ENCODE measurements at regions not wholly inside any gene's neighbourhood (a gene's known extent, or its start where the extent isn't known, plus 50 kb on each side); places are given as distances from the start of the nearest gene placed in this dataset.

DNA sequence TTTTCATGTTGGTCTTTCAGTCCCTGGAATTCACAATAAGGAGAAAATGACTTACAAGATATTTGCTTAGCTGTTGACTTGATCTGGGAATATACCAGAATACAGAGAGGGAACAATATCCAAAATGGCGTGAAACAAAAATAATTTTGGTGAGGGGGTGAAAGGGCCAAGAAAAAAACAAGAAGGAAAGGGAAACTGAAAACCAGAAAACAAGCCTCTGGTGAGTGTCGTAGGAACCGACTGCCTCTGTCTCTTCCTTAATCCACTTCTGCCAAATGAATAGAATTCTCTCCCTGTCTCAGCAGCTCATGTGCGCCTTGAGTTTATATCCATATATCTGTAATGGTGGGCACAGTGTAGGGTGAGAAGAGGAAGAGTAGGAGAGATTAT lies 367.6 kb downstream of the ETS1 start:
- no peak for DNase-seq (ENCODE audit: low spot score)

DNA sequence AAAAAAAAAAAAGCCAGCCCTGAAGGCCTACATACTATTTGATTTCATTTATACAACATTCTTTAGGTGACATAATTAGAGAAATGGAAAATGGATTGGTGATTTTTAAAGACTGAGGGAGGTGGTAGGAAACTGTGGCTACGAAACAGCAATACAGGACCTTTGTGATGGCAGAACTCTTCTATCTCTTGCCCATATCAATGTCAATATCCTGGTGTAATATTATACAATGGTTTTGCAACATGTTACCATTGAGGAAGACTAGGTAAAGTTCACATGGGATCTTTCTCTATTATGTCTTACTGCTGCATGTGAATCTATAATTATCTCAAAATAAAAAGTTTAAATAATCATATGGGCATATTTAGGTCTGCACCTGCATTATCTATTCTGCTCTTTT lies 371.2 kb downstream of the ETS1 start:
- DNase-seq (ENCODE audit: low spot score), result no peak

DNA sequence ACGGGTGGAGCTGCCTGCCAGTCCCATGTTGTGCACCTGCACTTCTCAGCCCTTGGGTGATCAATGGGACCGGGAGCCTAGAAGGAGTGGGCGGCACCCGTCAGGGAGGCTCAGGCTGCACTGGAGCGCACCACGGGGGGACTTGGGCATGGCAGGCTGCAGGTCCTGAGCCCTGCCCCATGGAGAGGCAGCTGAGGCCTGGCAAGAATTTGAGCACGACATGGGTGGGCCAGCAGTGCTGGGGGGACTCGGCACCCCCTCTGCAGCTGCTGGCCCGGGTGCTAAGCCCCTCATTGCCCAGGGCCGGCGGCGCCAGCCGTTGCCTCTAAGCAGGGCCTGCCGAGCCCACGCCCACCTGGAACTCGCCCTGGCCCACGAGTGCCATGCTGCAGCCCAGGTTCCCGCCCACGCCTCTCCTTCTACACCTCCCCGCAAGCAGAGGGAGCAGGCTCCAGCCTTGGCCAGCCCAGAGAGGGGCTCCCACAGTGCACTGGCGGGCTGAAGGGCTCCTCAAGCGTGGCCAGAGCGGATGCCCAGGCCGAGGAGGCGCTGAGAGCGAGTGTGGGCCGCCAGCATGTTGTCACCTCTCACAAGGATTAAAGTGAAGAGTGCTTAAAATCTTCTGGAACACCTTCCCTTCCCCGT lies 372.0 kb downstream of the ETS1 start:
- DNase-seq (ENCODE audit: low spot score), result no peak

DNA sequence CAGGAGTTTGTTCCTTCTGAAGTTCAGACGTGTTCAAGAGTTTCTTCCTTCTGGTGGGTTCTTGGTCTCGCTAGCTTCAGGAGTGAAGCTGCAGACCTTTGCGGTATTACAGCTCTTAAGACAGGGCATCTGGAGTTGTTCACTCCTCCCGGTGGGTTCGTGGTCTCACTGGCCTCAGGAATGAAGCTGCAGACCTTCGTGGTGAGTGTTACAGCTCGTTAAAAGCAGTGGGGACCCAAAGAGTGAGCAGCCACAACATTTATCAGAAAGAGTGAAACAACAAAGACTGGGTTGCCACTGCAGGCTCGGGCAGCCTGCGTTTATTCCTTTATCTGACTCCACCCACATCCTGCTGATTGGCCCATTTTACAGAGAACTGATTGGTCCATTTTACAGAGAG lies 373.1 kb downstream of the ETS1 start:
- DNase-seq (ENCODE audit: low spot score), result no peak

DNA sequence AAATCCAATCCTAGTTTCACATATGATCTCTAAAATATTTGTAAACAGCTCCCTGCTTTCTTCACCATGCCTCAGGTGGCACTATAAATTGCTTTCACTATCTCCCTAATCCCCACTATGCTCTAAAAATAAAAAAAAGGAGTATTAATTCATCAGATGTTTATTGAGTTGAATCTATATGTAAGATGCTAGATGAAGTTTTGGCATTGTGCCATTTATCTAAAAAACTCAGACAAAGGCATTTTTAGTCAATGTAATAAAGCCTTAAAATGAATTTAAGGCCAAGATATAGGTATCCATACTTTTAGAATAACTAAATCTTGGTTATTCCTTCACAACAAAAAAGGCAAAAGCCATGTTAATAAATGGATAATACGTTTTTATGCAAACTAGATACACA lies 373.9 kb downstream of the ETS1 start:
- DNase-seq (ENCODE audit: low spot score), result no peak

DNA sequence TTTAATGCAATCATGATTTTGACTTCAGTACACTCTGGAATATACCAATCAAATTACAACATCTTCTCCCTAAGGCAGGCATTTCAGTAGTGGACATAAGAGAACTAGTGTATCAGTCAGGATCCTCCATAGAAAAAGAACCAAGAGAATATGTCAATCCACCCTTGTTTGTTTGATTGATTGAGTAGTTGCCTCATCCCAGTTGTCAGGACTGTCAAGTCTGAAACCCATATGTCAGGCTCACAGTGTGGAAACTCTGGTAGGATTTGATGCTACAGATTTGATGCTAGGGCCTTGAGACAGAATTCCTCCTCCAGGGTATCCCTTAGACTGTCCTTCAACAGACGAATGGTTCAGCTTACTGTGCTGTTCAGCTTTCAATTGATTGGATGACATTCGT lies 375.0 kb downstream of the ETS1 start:
- DNase-seq (ENCODE audit: low spot score), result no peak

DNA sequence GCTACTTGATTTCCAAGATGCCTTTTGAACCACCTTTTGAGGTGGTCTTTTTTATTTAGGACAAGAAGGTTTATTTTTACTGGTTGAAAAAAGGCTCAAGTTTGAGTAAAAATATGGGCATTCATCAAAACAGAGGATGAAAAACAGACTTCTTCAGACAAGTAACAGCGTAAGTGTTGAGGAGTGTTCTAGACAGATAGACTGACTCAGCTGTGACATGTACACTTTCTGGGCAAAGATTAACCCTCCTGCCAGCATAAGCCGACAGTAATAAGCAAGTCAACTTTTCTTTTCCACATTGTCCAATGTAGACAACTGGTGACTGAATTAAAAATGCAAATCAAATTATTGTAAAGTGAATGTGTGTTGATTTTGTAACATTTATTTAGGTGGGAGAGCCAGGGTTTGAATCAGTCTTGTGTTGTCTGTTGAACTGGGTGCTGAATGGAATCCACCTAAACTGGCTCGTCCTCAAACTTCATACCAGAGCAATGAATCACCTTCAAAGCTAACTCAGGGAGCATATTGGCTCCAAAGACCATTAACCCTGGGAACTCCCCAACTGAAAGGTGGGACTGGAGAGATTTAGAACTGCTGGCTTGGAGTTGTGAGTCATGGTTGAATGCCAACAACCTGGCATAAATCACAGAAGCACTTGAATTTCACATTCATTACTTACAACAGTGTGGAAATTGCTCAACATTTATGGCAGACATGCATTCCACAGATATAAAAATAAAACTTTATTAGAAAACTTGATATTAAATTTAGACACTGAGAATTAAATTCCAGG lies 377.0 kb downstream of the ETS1 start:
- DNase-seq (ENCODE audit: low spot score), result peak; percentile 96

DNA sequence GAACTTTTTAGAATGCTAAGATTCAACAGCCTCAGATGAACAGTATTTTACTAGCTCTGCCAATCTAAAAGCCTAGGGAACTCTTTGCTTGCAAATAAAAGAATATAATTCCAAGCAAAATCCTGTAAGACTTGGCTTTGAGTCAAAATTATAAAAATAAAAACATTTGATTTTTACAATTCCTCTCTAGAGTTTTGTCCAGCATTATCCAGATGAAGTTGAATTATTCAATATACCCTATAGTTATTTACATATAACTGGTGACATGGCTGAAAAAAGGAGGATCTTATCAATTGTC lies 378.3 kb downstream of the ETS1 start:
- no peak for DNase-seq (ENCODE audit: low spot score)

DNA sequence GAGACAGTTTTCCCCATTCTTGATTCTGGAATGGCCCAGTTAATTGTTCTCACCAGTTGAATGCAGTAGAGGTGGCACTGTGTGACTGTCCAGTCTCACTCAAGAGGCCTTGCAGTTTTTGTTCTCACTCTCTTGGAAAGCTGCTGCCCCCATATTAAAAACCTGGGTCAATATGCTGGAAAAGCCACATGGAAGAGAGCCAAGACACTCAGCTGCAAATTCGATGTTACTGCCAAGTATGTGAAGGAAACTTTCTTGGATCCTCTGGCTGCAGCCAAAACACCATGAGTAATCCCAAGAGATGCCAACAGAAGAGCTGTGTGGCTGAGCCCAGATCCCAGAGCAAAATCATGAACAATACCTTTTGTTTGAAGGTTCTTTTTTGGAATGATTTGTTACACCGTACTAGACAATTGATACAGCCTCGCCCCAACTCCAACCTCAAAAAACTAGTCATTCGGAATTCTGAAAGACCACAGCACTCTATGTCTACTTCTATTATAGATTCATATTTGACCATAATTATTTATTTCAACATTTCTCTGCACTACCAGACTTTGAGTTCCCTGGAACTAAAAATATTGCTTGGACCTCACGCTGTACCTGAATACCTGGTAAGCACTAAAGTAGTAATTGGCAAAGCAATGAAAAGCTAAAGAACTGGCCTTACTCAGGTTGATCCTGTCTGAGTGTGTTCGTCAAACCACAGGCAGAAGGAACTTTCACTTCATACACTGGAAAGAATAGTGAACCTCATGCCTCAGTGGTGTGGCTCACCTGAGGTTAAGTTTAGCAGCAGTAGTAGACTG lies 378.8 kb downstream of the ETS1 start:
- peak; percentile 12 for DNase-seq (ENCODE audit: low spot score)

DNA sequence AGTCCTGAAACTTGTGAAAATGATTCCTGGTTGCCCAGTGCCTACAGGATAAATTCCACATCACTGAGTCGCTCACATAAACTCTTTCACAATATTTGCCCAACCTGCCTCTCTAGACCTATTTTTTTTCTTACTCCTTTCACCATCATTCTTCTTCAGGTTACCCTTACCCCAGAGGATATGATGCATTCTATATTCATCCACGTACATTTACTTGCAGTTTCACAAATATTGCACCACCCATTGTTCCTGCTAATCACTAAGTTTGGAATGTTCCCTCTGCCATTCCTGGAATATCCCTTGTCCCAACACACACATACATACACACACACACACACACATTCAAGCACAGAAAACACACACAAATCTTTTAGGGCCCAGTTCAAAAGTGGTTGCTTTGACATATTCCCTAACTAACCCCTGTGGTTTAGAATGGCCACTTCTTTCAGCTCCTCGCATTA lies 379.5 kb downstream of the ETS1 start:
- DNase-seq (ENCODE audit: low spot score), result peak; percentile 69

DNA sequence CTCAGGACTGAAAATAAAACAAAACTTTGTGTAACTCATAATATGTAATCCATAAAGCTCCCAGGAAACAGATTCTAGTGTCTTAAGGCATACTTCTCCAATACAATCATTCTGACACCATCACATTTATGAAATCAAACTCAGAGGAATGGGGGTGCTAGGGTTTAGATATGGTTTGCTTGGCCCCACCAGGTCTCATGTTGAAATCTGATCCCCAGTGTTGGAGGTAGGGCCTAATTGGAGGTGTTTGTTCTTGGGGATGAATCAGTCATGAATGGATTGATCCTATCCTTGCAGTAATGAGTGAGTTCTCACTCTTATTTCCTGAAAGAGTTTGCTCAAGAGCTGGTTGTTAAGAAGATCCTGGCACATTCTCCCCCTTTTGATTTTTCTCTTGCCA lies 380.9 kb downstream of the ETS1 start:
- no peak for DNase-seq (ENCODE audit: low spot score)

DNA sequence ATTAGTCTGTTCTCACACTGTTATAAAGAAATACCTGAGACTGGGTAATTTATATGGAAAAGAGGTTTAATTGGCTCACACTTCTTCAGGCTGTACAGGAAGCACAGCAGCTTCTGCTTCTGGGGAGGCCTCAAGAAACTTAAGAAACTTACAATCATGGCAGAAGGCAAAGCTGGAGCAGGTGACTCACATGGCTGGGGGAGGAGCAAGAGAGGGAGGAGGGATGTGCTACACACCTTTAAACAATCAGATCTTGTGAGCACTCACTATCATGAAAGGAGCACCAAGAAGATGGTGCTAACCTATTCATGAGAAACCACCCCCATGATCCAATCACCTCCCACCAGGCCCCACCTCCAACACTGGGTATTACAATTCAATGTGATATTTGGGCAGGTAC lies 381.6 kb downstream of the ETS1 start:
- no peak for DNase-seq (ENCODE audit: low spot score)

DNA sequence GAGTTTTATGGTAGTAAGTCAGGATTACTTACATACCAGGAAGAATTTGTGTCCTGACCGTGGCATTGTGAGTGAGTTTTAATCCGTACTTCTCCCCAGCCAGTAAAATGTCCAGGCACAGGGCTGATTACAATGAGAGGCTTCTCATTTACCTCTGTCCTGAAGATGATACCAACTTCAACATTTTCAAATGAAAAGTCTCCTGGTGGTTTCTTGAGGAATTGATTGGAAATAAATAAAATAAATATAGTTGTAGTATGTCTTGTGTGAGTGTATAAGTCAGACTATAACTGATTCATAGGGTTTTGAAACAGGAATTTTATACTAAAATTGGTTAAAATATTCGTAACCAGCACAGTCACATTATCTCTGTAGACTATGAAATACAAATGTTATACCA lies 382.5 kb downstream of the ETS1 start:
- no peak for DNase-seq (ENCODE audit: low spot score)

DNA sequence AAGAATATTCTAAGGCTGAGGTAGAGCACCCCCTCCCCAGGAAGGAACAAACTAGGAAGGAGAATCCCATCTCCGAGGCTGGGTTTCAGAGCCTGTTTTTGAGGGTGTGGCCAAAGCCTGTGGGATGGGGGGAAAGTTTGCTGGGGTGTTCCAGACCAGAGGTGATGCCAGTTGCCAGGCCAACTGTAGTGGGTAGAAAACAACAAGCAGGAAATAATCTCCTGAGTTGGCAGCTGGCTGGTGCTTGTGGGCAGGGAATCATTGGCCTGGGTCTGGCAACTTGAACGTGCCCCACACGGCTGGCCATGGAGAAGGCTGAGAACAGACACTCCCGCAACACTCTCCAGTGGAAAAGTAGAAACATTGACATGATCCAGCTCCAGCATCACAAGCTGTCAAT lies 385.6 kb downstream of the ETS1 start:
- no peak for DNase-seq (ENCODE audit: low spot score)

DNA sequence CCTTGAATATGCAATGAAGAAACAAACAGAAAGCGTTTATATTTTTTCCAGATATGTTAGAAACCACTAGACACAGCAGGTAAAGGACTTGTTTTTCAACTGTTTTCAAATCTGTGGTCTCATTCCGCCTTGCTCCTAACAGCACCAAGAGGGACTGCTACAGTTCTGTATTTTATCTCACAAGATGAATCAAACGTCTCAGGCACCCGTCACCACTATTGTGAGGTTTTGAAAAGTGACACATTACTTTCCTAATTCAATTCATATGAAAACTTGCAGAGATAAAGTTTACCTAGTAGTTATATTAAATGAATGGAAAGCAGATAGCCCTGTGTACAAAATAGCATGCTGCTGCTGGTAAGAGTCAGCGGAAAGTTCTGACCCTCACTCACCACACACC lies 386.3 kb downstream of the ETS1 start:
- DNase-seq (ENCODE audit: low spot score), result no peak

DNA sequence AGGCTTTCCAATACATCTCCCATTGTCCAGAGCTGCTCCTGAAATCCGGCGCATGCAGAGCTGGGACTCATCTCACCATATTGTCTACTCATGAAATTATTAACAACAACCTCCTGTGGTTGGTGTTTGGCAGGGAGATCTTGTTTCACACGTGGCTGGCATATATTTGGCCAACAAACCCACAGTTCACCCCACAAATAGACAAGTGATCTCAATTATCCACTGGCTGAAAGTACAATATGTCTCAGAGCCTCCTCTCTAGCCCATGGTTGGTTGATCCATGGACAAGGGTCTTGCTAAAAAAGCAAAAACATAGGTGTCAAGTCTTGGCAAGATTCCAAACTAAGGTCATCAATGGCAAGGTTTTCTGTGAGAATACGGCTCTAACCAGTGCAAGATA lies 386.9 kb downstream of the ETS1 start:
- DNase-seq (ENCODE audit: low spot score), result no peak

DNA sequence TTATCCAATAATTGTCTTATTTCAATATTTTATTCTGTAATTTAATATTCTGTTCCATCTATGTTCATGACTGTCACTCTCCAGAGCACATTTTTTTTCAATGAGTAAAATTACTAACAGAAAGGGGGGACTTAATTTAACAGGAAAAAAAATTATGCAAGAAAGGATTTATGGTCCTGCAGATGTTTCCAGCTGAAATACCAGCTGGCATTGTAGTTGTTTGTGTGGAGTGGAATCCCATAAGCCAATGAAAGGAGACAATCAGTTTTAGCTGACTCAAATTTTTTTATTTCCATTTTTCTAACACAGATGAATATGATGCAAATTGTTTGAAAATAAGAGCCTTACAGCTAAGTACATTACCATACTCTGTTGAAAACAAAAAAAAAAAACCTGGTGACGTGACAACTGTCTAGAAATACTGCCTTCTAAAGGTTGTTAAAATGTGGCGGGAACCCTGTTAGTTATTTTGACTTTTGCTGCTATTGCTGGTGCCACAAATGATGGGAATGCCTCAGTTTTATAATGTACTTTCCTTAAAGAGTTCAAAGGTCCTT lies 389.1 kb downstream of the ETS1 start:
- no peak for DNase-seq (ENCODE audit: low spot score)

DNA sequence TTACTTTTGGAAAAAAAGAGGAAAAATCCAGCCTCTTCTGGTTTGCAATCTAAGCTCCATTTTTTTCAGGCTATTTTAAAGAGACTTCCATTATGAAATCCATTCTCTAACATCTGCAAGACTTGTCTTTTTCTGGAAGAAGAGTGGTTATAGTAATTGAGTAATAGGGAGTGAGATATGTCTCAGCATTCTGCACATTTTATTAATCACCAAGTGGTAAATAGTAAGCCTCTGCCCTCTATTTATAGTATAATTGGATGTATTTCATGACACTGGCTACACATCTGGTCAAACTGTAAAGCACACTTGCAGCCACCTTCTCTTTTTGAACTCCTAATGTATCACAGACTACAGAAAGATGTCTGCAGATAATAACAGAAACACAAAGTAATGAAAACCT lies 391.1 kb downstream of the ETS1 start:
- no peak for DNase-seq (ENCODE audit: low spot score)

DNA sequence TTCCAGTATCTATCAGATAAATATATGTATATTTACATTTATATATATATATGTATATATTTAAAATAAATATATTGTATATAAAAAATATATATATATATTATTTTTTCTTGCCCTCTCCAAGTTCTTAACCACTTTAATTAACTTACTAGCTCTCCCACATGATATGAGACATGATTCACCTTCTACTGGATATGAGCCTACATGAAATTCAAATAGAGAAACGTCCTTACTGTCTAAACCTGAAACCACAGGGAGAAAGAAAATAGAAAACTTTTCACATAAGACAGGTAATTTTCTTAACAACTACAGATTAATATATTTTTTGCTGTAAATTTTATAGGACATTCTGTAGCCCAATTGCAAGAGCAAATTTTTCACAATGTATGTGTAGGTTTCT lies 391.6 kb downstream of the ETS1 start:
- no peak for DNase-seq (ENCODE audit: low spot score)

DNA sequence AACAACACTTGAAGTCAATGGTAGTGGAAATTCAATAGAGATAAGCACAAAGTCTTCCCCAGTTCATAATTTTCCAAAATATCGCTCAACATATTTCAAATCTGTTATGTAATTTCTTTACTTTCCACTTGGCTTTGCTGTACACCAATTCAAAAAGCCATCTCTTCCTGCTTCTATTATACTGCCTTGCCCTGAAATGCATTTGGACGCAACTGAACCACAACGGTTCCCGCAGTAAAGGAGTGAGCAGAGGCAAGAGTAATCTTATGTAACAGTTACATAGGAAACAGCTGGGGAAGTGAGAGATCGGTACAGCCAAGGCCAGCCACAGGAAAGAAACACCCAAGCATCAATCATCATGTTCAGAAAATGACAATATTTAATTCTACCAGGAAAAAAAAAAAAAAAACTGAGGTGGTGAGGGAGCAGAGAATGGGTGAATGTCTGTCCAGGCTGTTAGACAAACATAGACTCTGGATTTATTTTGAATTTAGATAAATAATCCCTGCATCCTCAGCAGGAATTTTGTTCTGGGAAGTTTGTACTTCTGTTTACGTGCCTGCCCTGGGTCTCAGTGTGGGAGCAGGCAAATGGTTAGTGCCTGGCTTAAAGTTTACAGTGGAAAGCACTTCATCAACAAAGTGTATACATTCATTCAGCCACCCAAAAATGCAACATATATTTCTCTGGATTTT lies 392.2 kb downstream of the ETS1 start:
- DNase-seq (ENCODE audit: low spot score), result no peak

DNA sequence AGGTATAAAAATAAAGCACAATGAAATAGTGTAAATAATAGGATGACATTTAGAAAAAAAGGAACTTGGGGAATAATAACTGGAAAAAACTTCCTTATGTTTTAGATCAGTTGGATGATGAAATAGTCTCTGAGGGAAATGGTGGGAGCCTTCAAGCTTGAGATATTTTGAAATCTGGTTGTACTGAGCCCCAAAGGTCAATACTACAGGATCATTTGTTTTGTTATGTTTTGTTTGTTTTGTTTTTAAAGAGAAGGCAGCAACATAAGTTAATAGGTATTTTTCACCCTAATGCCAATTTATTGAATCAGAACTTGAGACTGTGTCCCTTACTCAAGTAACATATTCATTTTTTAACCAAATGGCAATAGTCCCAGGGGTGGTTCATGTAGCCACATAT lies 393.1 kb downstream of the ETS1 start:
- DNase-seq (ENCODE audit: low spot score), result no peak

DNA sequence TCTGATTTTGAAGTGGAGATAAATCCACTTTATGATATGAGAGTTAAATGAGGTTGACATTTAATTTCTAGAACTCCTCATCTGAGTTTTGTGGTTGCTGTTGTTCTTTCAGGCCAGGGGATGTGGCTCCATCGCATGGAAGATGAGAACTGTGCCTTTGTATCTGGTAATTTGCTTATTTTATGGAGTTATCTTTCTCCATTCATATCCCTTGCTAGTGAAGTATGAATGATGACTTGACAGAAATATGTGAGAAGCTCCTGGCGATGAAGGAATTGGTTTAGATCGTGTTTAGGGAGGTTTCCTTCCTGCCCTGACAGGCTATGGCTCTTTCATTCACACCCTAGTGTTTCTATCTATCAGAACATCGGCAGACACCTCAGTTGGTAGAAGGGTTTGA lies 393.7 kb downstream of the ETS1 start:
- no peak for DNase-seq (ENCODE audit: low spot score)

All from SW480 (cell line).